ENCODE measurements at regions not wholly inside any gene's neighbourhood (a gene's known extent, or its start where the extent isn't known, plus 50 kb on each side); places are given as distances from the start of the nearest gene placed in this dataset.

- Histone ChIP-seq H3K79me2 (replicated peaks; ENCODE audit: insufficient read depth) (no peaks in the 10 kb centered on the region), H3K9me2 (ENCODE audit: insufficient read depth) (no peaks in the 10 kb centered on the region), H4K20me1 (replicated peaks; ENCODE audit: insufficient read depth) (no peaks in the 10 kb centered on the region), H3F3A (replicated peaks; ENCODE audit: low read depth) (no peaks in the 10 kb centered on the region), H3K4me2 (no peak overlapping the region), H3K4me1 (ENCODE audit: insufficient read depth) (peaks cover 27% of the 10 kb centered on the region), H3K27ac (ENCODE audit: low read depth) (no peak overlapping the region), H3K36me3 (ENCODE audit: insufficient read depth) (no peaks in the 10 kb centered on the region), H2AFZ (no peak overlapping the region), H3K4me3 (no peak overlapping the region), H3K27me3 (ENCODE audit: insufficient read depth) (no peaks in the 10 kb centered on the region)
- H3K4me1 Mint-ChIP-seq, result peaks cover 33% of the 10 kb centered on the region
- no peaks in the 10 kb centered on the region for H3K36me3 Mint-ChIP-seq (ENCODE audit: low read depth)
- H3K9me3 Mint-ChIP-seq, result no peaks in the 10 kb centered on the region; the same call in 2 of the 3 replicates
- ATAC-seq (no peak), DNase-seq (ENCODE audit: low spot score) (no peak)
- H3K27me3 Mint-ChIP-seq (ENCODE audit: insufficient read depth, low read depth, poor library complexity), result peaks cover 4% of the 10 kb centered on the region
- no peak overlapping the region for H3K4me3 Mint-ChIP-seq
- no peak overlapping the region; the same call in 1 of the 2 replicates for H3K27ac Mint-ChIP-seq
- TF ChIP-seq JUNB (IDR thresholded peaks at IDR 0.05; ENCODE audit: unreplicated experiment) (no peak), STAT1 (IDR thresholded peaks at IDR 0.05; ENCODE audit: unreplicated experiment) (no peak), EZH2phosphoT487 (IDR thresholded peaks at IDR 0.05; ENCODE audit: unreplicated experiment) (no peak), POLR2AphosphoS5 (IDR thresholded peaks at IDR 0.05; ENCODE audit: low read depth) (no peak), CREB1 (CRISPR knock-in tag; IDR thresholded peaks at IDR 0.05; ENCODE audit: low read depth) (no peak), ETS1 (IDR thresholded peaks at IDR 0.05) (no peak), EZH2 (IDR thresholded peaks at IDR 0.05; ENCODE audit: low read depth, unreplicated experiment) (no peak), CTCF (conservative IDR thresholded peaks at IDR 0.05; ENCODE audit: low read depth in 2 of 2) (no peak), REST (IDR thresholded peaks at IDR 0.05; ENCODE audit: unreplicated experiment) (no peak), ZNF114 (CRISPR knock-in tag; IDR thresholded peaks at IDR 0.05) (no peak), NANOG (IDR thresholded peaks at IDR 0.05; ENCODE audit: borderline replicate concordance) (no peak), ZNF331 (CRISPR knock-in tag; IDR thresholded peaks at IDR 0.05; ENCODE audit: low read depth) (no peak)
- TF ChIP-seq, protein P1, sequence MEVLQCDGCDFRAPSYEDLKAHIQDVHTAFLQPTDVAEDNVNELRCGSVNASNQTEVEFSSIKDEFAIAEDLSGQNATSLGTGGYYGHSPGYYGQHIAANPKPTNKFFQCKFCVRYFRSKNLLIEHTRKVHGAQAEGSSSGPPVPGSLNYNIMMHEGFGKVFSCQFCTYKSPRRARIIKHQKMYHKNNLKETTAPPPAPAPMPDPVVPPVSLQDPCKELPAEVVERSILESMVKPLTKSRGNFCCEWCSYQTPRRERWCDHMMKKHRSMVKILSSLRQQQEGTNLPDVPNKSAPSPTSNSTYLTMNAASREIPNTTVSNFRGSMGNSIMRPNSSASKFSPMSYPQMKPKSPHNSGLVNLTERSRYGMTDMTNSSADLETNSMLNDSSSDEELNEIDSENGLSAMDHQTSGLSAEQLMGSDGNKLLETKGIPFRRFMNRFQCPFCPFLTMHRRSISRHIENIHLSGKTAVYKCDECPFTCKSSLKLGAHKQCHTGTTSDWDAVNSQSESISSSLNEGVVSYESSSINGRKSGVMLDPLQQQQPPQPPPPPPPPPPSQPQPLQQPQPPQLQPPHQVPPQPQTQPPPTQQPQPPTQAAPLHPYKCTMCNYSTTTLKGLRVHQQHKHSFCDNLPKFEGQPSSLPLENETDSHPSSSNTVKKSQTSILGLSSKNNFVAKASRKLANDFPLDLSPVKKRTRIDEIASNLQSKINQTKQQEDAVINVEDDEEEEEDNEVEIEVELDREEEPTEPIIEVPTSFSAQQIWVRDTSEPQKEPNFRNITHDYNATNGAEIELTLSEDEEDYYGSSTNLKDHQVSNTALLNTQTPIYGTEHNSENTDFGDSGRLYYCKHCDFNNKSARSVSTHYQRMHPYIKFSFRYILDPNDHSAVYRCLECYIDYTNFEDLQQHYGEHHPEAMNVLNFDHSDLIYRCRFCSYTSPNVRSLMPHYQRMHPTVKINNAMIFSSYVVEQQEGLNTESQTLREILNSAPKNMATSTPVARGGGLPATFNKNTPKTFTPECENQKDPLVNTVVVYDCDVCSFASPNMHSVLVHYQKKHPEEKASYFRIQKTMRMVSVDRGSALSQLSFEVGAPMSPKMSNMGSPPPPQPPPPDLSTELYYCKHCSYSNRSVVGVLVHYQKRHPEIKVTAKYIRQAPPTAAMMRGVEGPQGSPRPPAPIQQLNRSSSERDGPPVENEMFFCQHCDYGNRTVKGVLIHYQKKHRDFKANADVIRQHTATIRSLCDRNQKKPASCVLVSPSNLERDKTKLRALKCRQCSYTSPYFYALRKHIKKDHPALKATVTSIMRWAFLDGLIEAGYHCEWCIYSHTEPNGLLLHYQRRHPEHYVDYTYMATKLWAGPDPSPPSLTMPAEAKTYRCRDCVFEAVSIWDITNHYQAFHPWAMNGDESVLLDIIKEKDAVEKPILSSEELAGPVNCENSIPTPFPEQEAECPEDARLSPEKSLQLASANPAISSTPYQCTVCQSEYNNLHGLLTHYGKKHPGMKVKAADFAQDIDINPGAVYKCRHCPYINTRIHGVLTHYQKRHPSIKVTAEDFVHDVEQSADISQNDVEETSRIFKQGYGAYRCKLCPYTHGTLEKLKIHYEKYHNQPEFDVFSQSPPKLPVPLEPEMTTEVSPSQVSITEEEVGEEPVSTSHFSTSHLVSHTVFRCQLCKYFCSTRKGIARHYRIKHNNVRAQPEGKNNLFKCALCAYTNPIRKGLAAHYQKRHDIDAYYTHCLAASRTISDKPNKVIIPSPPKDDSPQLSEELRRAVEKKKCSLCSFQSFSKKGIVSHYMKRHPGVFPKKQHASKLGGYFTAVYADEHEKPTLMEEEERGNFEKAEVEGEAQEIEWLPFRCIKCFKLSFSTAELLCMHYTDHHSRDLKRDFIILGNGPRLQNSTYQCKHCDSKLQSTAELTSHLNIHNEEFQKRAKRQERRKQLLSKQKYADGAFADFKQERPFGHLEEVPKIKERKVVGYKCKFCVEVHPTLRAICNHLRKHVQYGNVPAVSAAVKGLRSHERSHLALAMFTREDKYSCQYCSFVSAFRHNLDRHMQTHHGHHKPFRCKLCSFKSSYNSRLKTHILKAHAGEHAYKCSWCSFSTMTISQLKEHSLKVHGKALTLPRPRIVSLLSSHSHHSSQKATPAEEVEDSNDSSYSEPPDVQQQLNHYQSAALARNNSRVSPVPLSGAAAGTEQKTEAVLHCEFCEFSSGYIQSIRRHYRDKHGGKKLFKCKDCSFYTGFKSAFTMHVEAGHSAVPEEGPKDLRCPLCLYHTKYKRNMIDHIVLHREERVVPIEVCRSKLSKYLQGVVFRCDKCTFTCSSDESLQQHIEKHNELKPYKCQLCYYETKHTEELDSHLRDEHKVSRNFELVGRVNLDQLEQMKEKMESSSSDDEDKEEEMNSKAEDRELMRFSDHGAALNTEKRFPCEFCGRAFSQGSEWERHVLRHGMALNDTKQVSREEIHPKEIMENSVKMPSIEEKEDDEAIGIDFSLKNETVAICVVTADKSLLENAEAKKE (CRISPR knock-in tag; IDR thresholded peaks at IDR 0.05), result no peak
These were observed 277.9 kb upstream of the CDH9 start for GRCh38 chr5:27316271-27316650.

All from GM23338 (cell line).